GM12874 (cell line): ENCODE measurements at regions not wholly inside any gene's neighbourhood (a gene's known extent, or its start where the extent isn't known, plus 50 kb on each side); places are given as distances from the start of the nearest gene placed in this dataset.

Experiments used
- CTCF ChIP-seq: IDR thresholded peaks from 2 replicates; pipeline ENCODE4 v1.5.1; 2011; ENCODE audit warnings: low read depth, mild to moderate bottlenecking, control low read depth, low read length, moderate library complexity; ENCODE audit not compliant: insufficient read depth

DNA sequence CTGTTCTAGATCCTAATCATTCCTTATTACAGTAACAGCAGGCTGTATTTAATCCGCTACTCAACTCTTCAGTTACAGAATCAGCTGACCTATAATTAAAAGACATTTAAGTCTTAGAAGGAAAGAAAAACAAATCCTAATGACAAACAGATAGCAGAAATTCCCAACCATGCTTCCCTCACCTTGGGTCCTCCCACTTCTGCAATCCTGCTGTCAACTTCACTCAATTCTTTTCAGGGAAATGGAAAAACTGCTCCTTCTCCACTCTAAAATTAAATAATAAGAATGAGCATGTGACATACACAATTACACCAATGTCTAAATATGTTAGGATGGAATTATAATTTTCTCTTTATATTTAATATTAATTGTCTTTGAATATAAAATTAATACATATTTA is 182.6 kb upstream of the LYPLAL1 start:
- no peak for TF ChIP-seq CTCF

DNA sequence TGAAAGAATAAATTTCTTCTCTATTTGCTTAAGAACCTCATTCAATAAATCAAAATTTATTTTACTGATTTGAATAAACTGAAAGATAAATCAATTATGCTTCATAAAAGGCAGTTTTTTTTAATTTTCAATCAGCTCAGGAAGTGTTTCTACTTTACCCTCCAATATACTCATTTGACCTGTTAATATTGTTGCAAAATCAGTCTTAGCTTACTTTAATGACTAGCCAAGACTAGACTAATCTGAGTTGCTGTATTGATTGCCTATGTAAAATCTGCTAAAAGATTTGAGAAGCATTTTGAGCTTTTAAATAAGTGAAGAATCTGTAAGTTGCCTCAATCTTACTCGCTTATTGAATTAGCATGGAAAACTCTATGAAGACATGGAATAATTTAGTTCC is 179.1 kb upstream of the LYPLAL1 start:
- TF ChIP-seq CTCF: no peak

DNA sequence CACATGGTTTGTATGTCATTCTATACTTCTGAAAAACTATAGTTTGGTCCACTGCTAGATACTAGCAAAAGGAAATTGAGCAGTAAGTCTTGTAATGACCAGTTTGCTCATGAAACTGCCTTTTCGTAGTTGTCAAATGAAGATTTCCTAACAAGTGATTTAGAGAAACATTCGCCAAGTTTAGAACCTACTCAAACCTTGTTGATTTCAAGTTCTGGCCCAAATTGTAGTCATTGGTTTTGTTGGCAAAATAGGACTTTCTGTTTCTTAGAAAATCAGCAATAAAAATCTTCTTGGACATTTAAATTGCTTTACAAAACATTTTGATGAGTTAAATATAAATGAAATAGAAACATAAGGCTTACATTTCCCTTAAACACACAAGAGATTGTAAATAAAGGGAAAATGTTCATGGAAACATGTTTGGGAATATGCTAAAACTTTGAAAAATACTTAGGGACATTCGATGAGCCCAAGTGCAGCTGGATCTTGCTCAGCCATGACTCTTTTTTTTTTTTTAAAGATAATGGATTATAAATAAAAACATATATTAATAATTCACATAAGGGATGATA is 178.5 kb upstream of the LYPLAL1 start:
- no peak for TF ChIP-seq CTCF

- no peak for TF ChIP-seq CTCF
Observed at GRCh38 chr1:218996362-218996761, 177.3 kb upstream of the LYPLAL1 start.

GRCh38 chr1:219000005-219000404 is 173.7 kb upstream of the LYPLAL1 start:
- no peak for TF ChIP-seq CTCF

- no peak for TF ChIP-seq CTCF
Observed at GRCh38 chr1:219000631-219001030, 173.0 kb upstream of the LYPLAL1 start.

GRCh38 chr1:219010720-219011119 is 163.0 kb upstream of the LYPLAL1 start:
- no peak for TF ChIP-seq CTCF
